Prostate gland (tissue), 2 donors: ENCODE measurements at regions not wholly inside any gene's neighbourhood (a gene's known extent, or its start where the extent isn't known, plus 50 kb on each side); places are given as distances from the start of the nearest gene placed in this dataset.

Experiments used
- POLR2A ChIP-seq: fragments of 450-650 bp; IDR thresholded peaks from one replicate; pipeline ENCODE4 v1.6.1; 2016; ENCODE audit warnings: antibody characterized with exemption, mild to moderate bottlenecking
- POLR2AphosphoS5 ChIP-seq: sonication (generic); formaldehyde crosslinking; IDR thresholded peaks from one replicate; pipeline ENCODE4 v1.6.1; 2017; ENCODE audit warnings: antibody characterized with exemption
- TF ChIP-seq, protein P1 (sequence below), 4 experiments: fragments of 200-600 bp in 2 of 4; fragments of 450-650 bp in 2 of 4; sonication (generic) in 2 of 4; IDR thresholded peaks; 1 replicate in 3 of 4; 2 replicates in 1 of 4; pipeline ENCODE4 v1.5.1; 2016 to 2019; ENCODE audit warnings: antibody characterized with exemption in 4 of 4, mild to moderate bottlenecking in 2 of 4, moderate library complexity in 2 of 4

DNA sequence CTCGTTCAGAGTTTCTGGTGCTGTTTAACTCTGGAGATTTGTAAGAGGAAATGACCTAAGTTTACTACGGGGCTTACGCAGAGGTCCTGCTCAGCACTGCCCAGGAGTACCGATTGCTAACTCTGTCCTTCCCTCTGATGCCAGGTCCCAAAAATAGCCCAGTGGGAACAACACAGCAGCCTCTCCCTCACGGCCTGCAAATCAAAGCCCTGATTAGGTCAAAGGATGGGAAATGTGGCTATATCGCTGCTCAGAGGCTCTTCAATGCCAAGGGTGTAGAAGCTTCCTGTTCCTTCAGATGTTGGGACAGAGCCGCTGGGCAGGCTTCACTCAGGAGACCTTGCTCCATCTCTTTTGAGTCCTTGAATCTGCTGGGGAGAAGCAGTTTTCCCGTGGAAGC, 174.2 kb upstream of the KCNJ16 start:
- no peak for TF ChIP-seq POLR2A
- TF ChIP-seq, protein P1, sequence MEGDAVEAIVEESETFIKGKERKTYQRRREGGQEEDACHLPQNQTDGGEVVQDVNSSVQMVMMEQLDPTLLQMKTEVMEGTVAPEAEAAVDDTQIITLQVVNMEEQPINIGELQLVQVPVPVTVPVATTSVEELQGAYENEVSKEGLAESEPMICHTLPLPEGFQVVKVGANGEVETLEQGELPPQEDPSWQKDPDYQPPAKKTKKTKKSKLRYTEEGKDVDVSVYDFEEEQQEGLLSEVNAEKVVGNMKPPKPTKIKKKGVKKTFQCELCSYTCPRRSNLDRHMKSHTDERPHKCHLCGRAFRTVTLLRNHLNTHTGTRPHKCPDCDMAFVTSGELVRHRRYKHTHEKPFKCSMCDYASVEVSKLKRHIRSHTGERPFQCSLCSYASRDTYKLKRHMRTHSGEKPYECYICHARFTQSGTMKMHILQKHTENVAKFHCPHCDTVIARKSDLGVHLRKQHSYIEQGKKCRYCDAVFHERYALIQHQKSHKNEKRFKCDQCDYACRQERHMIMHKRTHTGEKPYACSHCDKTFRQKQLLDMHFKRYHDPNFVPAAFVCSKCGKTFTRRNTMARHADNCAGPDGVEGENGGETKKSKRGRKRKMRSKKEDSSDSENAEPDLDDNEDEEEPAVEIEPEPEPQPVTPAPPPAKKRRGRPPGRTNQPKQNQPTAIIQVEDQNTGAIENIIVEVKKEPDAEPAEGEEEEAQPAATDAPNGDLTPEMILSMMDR (IDR thresholded peaks at IDR 0.05): no peak
- TF ChIP-seq POLR2AphosphoS5: no peak
